CD4-positive, alpha-beta T cell (primary cell): ENCODE measurements at regions not wholly inside any gene's neighbourhood (a gene's known extent, or its start where the extent isn't known, plus 50 kb on each side); places are given as distances from the start of the nearest gene placed in this dataset.

Source experiments
- ATAC-seq: fragments of 200-7000 bp; cut with Tn5 transposase; one replicate; pipeline ENCODE4 v1.10.0; 2022; ENCODE audit warnings: mild to moderate bottlenecking; ENCODE audit not compliant: poor library complexity
- CTCF ChIA-PET: fragments of 350-600 bp; sonication (Branson Sonifier 250); formaldehyde crosslinking; loops from one replicate; lab custom pipeline; 2021; ENCODE audit warnings: antibody characterized with exemption, inconsistent platforms; lab: Charles Lee
- POLR2A ChIA-PET: fragments of 350-600 bp; sonication (Branson Sonifier 250); formaldehyde crosslinking; loops from one replicate; lab custom pipeline; 2021; ENCODE audit warnings: antibody characterized with exemption, inconsistent platforms; lab: Charles Lee
- DNase-seq, 14 experiments: peaks; one replicate each; pipeline ENCODE4 v3.0.0-alpha.2; 2013 to 2020; ENCODE audit warnings: mixed read lengths in 2 of 14
- H3K27ac ChIP-seq, 2 donors: one replicate each; pipeline versions ENCODE4 v1.5.1 to v1.7.0; 2013; ENCODE audit warnings: low read length in 2 of 2, low read depth in 1 of 2, mild to moderate bottlenecking in 1 of 2
- H3K27me3 ChIP-seq, 2 experiments: 1 replicate in 1 of 2; 2 replicates in 1 of 2; pipeline versions ENCODE4 v1.6.1 to v1.7.0; 2013; ENCODE audit warnings: low read length in 2 of 2, control low read depth in 1 of 2, mild to moderate bottlenecking in 1 of 2, moderate library complexity in 1 of 2; ENCODE audit not compliant: insufficient read depth in 2 of 2, control insufficient read depth in 1 of 2
- H3K36me3 ChIP-seq: one replicate; pipeline ENCODE4 v1.6.1; 2013; ENCODE audit warnings: low read length, control low read depth; ENCODE audit not compliant: insufficient read depth
- H3K4me1 ChIP-seq: one replicate; pipeline ENCODE4 v1.6.1; 2013; ENCODE audit warnings: low read length, control low read depth; ENCODE audit not compliant: insufficient read depth
- H3K4me3 ChIP-seq: one replicate; pipeline ENCODE4 v1.5.1; 2013; ENCODE audit warnings: mild to moderate bottlenecking, low read length, moderate library complexity
- H3K9me3 ChIP-seq, 2 experiments: 1 replicate in 1 of 2; 2 replicates in 1 of 2; pipeline versions ENCODE4 v1.6.1 to v1.7.0; 2013; ENCODE audit warnings: low read length in 2 of 2, mild to moderate bottlenecking in 2 of 2, control low read depth in 1 of 2, moderate library complexity in 1 of 2; ENCODE audit not compliant: control insufficient read depth in 1 of 2, insufficient read depth in 1 of 2
- H3K27ac Mint-ChIP-seq: one replicate; pipeline ENCODE4 v1.8.0; 2020; ENCODE audit warnings: mixed read lengths
- H3K27me3 Mint-ChIP-seq: one replicate; pipeline ENCODE4 v1.8.0; 2021; ENCODE audit warnings: mixed read lengths
- H3K36me3 Mint-ChIP-seq: one replicate; pipeline ENCODE4 v1.8.0; 2021; ENCODE audit warnings: low read depth, mixed read lengths
- H3K4me1 Mint-ChIP-seq: one replicate; pipeline ENCODE4 v1.8.0; 2021; ENCODE audit warnings: low read depth, mixed read lengths
- H3K4me3 Mint-ChIP-seq: one replicate; pipeline ENCODE4 v1.8.0; 2020; ENCODE audit warnings: mild to moderate bottlenecking, mixed read lengths
- H3K9me3 Mint-ChIP-seq: one replicate; pipeline ENCODE4 v1.8.0; 2020; ENCODE audit warnings: mixed read lengths
- intact Hi-C, 2 experiments: fragments of 100-400 bp; cut with DNase I in 1 of 2; cut with micrococcal nuclease in 1 of 2; formaldehyde crosslinking; loops; one replicate each; pipeline versions ENCODE4 v1.15.1 to v1.9.0; 2023 to 2025; cut with DNase I, micrococcal nuclease
- TF ChIP-seq, protein P1 (sequence below): fragments of 200-600 bp; IDR thresholded peaks from one replicate; pipeline ENCODE4 v1.8.0; 2022; ENCODE audit warnings: antibody characterized with exemption, mild to moderate bottlenecking

DNA sequence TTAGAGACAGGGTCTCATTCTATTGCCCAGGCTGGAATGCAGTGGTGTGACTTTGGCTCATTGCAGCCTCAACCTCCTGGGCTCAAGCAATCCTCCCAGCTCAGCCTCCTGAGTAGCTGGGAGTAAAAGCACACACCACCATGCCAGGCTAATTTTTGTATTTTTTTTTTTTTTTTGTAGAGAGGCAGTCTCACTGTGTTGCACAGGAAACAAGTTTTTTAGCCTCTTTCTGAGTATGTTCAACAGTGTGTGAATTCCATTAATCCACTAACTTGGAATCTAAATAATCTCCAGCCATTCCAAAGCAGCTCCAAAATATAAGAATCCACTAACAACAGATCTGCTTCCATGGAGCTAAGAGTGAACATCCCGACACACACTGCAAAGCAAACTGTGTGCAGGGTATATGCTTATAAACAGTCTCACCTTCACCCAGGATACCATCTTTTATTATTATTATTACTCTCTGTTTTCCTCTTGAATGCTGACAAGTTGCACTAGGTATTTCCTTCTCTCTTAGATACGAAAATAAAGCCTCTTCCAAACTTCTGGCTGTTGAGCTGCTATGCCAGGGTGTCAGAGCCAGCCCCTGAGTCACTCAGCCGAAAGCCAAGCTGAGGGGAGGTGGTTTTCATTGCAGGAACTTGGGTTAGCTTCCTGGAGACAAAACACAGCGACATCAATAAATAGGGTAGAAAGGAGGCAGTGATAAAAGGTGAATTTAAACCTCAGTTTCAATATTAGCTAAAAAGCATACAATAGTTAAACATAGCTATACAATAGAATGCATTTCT is 264.9 kb downstream of the HIVEP2 start:
- ATAC-seq: peak; percentile 86
- TF ChIP-seq, protein P1, sequence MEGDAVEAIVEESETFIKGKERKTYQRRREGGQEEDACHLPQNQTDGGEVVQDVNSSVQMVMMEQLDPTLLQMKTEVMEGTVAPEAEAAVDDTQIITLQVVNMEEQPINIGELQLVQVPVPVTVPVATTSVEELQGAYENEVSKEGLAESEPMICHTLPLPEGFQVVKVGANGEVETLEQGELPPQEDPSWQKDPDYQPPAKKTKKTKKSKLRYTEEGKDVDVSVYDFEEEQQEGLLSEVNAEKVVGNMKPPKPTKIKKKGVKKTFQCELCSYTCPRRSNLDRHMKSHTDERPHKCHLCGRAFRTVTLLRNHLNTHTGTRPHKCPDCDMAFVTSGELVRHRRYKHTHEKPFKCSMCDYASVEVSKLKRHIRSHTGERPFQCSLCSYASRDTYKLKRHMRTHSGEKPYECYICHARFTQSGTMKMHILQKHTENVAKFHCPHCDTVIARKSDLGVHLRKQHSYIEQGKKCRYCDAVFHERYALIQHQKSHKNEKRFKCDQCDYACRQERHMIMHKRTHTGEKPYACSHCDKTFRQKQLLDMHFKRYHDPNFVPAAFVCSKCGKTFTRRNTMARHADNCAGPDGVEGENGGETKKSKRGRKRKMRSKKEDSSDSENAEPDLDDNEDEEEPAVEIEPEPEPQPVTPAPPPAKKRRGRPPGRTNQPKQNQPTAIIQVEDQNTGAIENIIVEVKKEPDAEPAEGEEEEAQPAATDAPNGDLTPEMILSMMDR: no peak
- Mint-ChIP-seq H3K4me3 (peak overlapping the region; percentile 45), H3K27ac (peak overlapping the region; percentile 34), H3K4me1 (peaks cover 29% of the 10 kb centered on the region), H3K27me3 (peaks cover 6% of the 10 kb centered on the region), H3K36me3 (no peaks in the 10 kb centered on the region), H3K9me3 (no peaks in the 10 kb centered on the region)
- CTCF ChIA-PET: no interaction called here
- Histone ChIP-seq H3K27ac (no peak overlapping the region), H3K27me3 (no peaks in the 10 kb centered on the region), H3K4me3 (no peak overlapping the region), H3K9me3 (peaks cover 0 to 3% of the 10 kb centered on the region in 2 experiments), H3K4me1 (peaks cover 6% of the 10 kb centered on the region), H3K36me3 (no peaks in the 10 kb centered on the region)
- intact Hi-C loops: loop anchor here (10.0 kb wide), 2 partner anchors 115 to 285 kb away; no protein-coding TSS in a partner anchor
- POLR2A ChIA-PET: interaction anchor here (0.5 to 1.2 kb wide), 3 partner anchors 42 to 324 kb away, joined by 3 to 6 read pairs (median 3); no protein-coding TSS in a partner anchor
- peak in 10 of 14 experiments; percentile 11 to 71 (median 44) for DNase-seq

DNA sequence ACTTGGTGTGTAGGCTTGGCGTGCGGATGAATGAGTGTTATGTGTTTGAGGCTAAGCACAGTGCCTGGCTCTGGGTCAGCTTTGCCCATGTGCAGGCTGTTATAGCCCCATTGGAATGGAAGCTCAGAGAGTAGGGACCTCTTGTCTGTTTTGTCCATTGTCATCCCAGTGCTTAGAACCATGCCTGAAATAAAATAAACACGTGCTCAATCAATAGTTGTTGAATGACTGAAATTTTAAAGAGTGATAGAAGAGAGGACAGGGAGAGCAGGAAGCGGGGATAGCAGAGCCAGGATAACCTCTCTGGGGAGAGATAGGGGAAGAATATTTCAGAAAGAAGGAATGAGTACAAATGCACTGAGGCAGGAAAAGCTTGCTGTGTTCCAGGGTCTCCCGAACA is 263.9 kb downstream of the HIVEP2 start:
- no peak for ATAC-seq
- peaks cover 6% of the 10 kb centered on the region for H3K27me3 Mint-ChIP-seq
- intact Hi-C loops: loop anchor here (10.0 kb wide), 2 partner anchors 116 to 286 kb away; no protein-coding TSS in a partner anchor
- H3K9me3 ChIP-seq: no peaks in the 10 kb centered on the region
- no peak overlapping the region for H3K4me3 ChIP-seq
- no peak overlapping the region for H3K27ac Mint-ChIP-seq
- H3K36me3 Mint-ChIP-seq: no peaks in the 10 kb centered on the region
- POLR2A ChIA-PET: no interaction called here
- peaks cover 6% of the 10 kb centered on the region for H3K4me1 ChIP-seq
- TF ChIP-seq, protein P1: no peak
- H3K4me3 Mint-ChIP-seq: no peak overlapping the region
- H3K27me3 ChIP-seq: no peaks in the 10 kb centered on the region
- CTCF ChIA-PET: no interaction called here
- no peaks in the 10 kb centered on the region for H3K36me3 ChIP-seq
- H3K27ac ChIP-seq: no peak overlapping the region
- H3K9me3 Mint-ChIP-seq: no peaks in the 10 kb centered on the region
- DNase-seq: no peak
- H3K4me1 Mint-ChIP-seq: peaks cover 38% of the 10 kb centered on the region

GRCh38 chr6:142682985-142683384 is 262.0 kb downstream of the HIVEP2 start:
- ATAC-seq: no peak
- no peaks in the 10 kb centered on the region for H3K9me3 ChIP-seq
- DNase-seq: no peak
- H3K27me3 ChIP-seq: no peaks in the 10 kb centered on the region
- H3K4me1 Mint-ChIP-seq: peaks cover 50% of the 10 kb centered on the region
- H3K27me3 Mint-ChIP-seq: no peaks in the 10 kb centered on the region
- no peak overlapping the region for H3K4me3 ChIP-seq
- H3K9me3 Mint-ChIP-seq: no peaks in the 10 kb centered on the region
- H3K36me3 Mint-ChIP-seq: no peaks in the 10 kb centered on the region
- H3K27ac Mint-ChIP-seq: no peak overlapping the region
- ChIA-PET POLR2A (no interaction called here), CTCF (no interaction called here)
- H3K27ac ChIP-seq: no peak overlapping the region
- no peaks in the 10 kb centered on the region for H3K36me3 ChIP-seq
- intact Hi-C loops: loop anchor here (10.0 kb wide), 2 partner anchors 118 to 288 kb away; no protein-coding TSS in a partner anchor
- TF ChIP-seq, protein P1: no peak
- H3K4me3 Mint-ChIP-seq: no peak overlapping the region
- H3K4me1 ChIP-seq: peaks cover 6% of the 10 kb centered on the region
